Ovary (tissue), 7 donors: ENCODE measurements at regions not wholly inside any gene's neighbourhood (a gene's known extent, or its start where the extent isn't known, plus 50 kb on each side); places are given as distances from the start of the nearest gene placed in this dataset.

Experiments
- DNase-seq, 5 donors: peaks; one replicate each; pipeline ENCODE4 v3.0.0-alpha.2; 2019 to 2020
- H3K27ac ChIP-seq, 2 donors: fragments of 200-600 bp; one replicate each; pipeline versions ENCODE4 v1.5.1 to v1.8.0; 2019 to 2022
- H3K27me3 ChIP-seq: fragments of 200-600 bp; one replicate; pipeline ENCODE4 v1.8.0; 2022
- H3K36me3 ChIP-seq: fragments of 200-600 bp; sonication (generic); one replicate; pipeline ENCODE4 v1.5.1; 2019
- H3K4me1 ChIP-seq: one replicate; pipeline ENCODE4 v1.8.1; 2013; ENCODE audit warnings: mild to moderate bottlenecking, moderate library complexity; ENCODE audit not compliant: insufficient read depth
- H3K4me3 ChIP-seq: fragments of 200-600 bp; sonication (generic); one replicate; pipeline ENCODE4 v1.5.1; 2017
- H3K9me3 ChIP-seq, 2 donors: fragments of 200-600 bp in 1 of 2; sonication (generic) in 1 of 2; one replicate each; pipeline versions ENCODE4 v1.5.1 to v1.8.1; 2013 to 2019; ENCODE audit warnings: mild to moderate bottlenecking in 1 of 2, moderate library complexity in 1 of 2
- EP300 ChIP-seq: sonication (generic); formaldehyde crosslinking; IDR thresholded peaks from one replicate; pipeline ENCODE4 v1.6.1; 2017; ENCODE audit warnings: antibody characterized with exemption
- POLR2A ChIP-seq: fragments of 450-650 bp; IDR thresholded peaks from one replicate; pipeline ENCODE4 v1.6.1; 2017; ENCODE audit warnings: antibody characterized with exemption, mild to moderate bottlenecking, moderate library complexity
- WGBS, 3 donors: extraction: QIAGEN DNeasy Blood & Tissue Kit in 1 of 3; methylation state at CpG; one replicate each; pipeline versions ENCODE4 v1.1.5 to v1.1.7; 2013 to 2017; 5-methylcytosine and 5-hydroxymethylcytosine counted together
- intact Hi-C, 4 donors: fragments of 100-400 bp; cut with DNase I; formaldehyde crosslinking; loops; one replicate each; pipeline versions ENCODE4 v1.11.0 to v1.15.1; 2022 to 2023
- TF ChIP-seq, protein P1 (sequence below), 3 donors: fragments of 450-650 bp in 2 of 3; fragments of 200-600 bp in 1 of 3; IDR thresholded peaks; one replicate each; pipeline versions ENCODE4 v1.5.1 to v1.8.0; 2016 to 2022; ENCODE audit warnings: antibody characterized with exemption in 3 of 3, mild to moderate bottlenecking in 1 of 3
- donor health status: DM: no; HTN: no; CAD: no; lungs with moderate emphysema.
- donor health status: DM: no; HTN: no; CAD: no.
- donor health status: Bipolar disorder and iron deficiency.
- donor health status: DM: no; HTN: no; CAD: no.
- donor health status: DM: yes; HTN: yes; CAD: no.

DNA sequence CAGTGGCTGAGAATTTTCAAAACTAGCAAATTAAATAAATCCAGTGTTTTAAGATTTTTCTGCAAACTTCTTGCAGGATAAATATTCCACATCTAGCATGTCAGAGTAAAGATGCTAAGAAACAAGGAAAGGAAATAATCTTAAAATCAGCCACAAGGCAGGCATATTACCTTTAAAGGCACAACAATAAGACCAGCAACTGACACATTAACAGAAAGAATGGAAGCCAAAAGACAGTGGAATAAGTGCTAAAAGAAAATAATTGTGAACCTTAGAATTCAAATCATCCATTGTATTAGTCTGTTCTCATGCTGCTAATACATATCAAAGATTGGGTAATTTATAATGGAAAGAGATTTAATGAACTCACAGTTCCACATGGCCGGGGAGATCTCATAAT lies 132.4 kb downstream of the FAR1 start:
- no peaks in the 10 kb centered on the region for H3K9me3 ChIP-seq
- no peak for TF ChIP-seq POLR2A
- TF ChIP-seq EP300: no peak
- TF ChIP-seq, protein P1, sequence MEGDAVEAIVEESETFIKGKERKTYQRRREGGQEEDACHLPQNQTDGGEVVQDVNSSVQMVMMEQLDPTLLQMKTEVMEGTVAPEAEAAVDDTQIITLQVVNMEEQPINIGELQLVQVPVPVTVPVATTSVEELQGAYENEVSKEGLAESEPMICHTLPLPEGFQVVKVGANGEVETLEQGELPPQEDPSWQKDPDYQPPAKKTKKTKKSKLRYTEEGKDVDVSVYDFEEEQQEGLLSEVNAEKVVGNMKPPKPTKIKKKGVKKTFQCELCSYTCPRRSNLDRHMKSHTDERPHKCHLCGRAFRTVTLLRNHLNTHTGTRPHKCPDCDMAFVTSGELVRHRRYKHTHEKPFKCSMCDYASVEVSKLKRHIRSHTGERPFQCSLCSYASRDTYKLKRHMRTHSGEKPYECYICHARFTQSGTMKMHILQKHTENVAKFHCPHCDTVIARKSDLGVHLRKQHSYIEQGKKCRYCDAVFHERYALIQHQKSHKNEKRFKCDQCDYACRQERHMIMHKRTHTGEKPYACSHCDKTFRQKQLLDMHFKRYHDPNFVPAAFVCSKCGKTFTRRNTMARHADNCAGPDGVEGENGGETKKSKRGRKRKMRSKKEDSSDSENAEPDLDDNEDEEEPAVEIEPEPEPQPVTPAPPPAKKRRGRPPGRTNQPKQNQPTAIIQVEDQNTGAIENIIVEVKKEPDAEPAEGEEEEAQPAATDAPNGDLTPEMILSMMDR (IDR thresholded peaks at IDR 0.05): no peak
- intact Hi-C loops: no loop called here
- WGBS, 3 donors: 60 to 77% (median 63%) methylated on average over 1 of the region's 1 CpG
- no peak overlapping the region for H3K4me3 ChIP-seq
- H3K27ac ChIP-seq: no peak overlapping the region
- no peaks in the 10 kb centered on the region for H3K4me1 ChIP-seq
- DNase-seq: no peak
- no peaks in the 10 kb centered on the region for H3K36me3 ChIP-seq
- no peaks in the 10 kb centered on the region for H3K27me3 ChIP-seq

DNA sequence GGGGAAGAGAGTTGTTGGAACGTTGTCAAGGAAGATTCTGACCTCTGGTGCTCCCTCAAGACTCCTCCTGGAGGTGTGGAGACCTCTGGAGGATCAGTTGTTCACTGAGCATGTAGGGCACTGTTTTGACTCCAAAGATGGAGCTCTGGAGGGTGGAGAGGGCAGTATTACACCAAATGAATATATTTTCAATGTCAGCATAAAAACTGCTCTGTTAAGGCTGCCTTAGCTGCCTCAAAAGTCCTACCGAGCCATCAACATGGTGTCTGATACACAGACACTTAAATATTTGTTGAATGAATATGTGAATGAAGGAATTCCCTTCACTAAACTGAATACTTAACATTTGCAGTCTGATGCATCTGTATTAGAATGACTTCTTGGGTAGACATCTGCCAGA lies 144.2 kb upstream of the SPON1 start:
- intact Hi-C loops: no loop called here
- no peak for DNase-seq
- WGBS, 3 donors: 55 to 64% (median 56%) methylated on average over 2 of the region's 2 CpGs
- Histone ChIP-seq H3K4me1 (no peaks in the 10 kb centered on the region), H3K9me3 (no peaks in the 10 kb centered on the region), H3K36me3 (no peaks in the 10 kb centered on the region), H3K27me3 (no peaks in the 10 kb centered on the region), H3K27ac (no peak overlapping the region), H3K4me3 (no peak overlapping the region)
- TF ChIP-seq POLR2A: no peak
- TF ChIP-seq, protein P1 (IDR thresholded peaks at IDR 0.05): no peak
- no peak for TF ChIP-seq EP300

DNA sequence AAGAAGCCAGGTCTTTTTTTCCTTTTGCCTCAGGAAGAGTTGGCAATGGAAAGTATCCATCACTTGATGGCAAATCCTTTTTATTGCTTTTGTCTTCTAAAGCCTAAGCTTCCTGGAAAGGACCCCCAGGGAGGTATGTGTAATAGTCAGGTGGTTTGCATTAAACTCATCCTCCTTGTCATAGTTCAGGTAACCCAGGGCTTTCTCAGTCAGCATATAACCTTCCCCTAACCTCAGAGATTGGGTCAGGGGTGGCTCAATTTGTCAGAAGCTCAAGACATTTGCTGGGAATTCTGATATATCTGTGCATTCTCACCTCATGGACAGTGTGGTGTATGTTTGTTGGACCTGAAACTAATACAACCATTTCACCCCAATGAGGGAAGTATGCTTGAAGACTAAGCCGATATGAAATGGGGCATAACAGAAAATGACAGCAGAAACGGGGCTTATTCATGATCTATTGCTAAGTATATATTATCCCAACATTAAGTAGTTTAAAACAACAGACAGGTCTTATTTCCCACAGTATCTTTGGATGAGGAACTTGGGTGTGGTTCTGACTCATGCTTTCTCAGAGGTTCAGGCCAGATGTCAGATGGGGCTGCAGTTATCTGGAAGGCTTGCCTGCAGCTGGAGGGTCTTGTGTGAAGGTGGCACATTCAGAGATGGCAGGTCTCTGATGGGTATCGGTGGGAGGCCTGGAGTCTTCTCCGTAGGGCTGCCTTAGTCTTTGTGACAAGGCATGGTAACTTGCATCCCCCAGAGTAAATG lies 135.8 kb upstream of the SPON1 start:
- no peak for DNase-seq
- Histone ChIP-seq H3K9me3 (no peaks in the 10 kb centered on the region), H3K27ac (no peak overlapping the region), H3K36me3 (no peaks in the 10 kb centered on the region), H3K27me3 (no peaks in the 10 kb centered on the region), H3K4me3 (no peak overlapping the region), H3K4me1 (no peaks in the 10 kb centered on the region)
- 76 to 86% (median 86%) methylated on average over 4 of the region's 4 CpGs for WGBS, 3 donors
- intact Hi-C loops: no loop called here
- TF ChIP-seq, protein P1 (IDR thresholded peaks at IDR 0.05): no peak
- TF ChIP-seq POLR2A: no peak
- no peak for TF ChIP-seq EP300

DNA sequence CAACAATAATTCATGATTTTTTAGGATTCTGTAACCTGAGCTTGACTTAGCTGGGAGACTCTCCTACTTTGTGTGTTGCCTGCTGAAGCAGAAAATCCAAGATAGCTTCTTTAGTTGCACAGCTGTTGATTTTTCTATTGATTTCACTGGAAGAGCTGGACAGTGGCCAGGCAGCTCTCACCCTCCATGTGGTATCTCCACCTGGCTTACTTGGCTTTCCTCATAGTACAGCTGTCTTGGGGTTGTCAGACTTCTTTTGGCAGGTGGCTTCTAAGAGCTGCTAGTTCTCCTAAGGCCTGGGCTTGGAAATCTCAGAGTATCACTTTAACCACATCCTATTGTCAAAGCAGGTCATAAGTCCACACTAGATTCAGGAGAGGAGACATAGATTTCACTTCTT lies 130.8 kb upstream of the SPON1 start:
- Histone ChIP-seq H3K27me3 (no peaks in the 10 kb centered on the region), H3K36me3 (no peaks in the 10 kb centered on the region), H3K4me1 (no peaks in the 10 kb centered on the region), H3K4me3 (no peak overlapping the region), H3K27ac (no peak overlapping the region), H3K9me3 (no peaks in the 10 kb centered on the region)
- DNase-seq: no peak
- intact Hi-C loops: no loop called here
- TF ChIP-seq POLR2A: no peak

DNA sequence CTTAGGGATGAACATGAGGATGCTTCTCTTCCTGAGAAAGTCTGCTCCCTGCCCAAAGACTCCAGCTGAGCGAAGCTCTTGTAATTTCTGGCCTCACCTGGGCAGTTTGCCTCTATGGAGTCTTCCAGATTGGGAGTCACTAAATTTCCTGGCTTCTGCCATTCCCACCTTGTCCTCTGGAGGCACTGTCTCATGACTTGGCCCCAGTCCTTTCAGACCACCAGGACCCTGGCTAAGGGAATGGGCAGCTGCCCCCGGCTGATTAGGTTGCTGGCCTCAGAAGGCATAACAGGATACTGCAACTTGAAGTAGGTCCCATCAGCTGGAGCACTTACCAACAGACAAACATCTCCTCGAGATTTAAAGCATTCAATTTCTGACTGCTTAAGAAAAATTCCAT lies 128.1 kb upstream of the SPON1 start:
- no peak for DNase-seq
- H3K36me3 ChIP-seq: no peaks in the 10 kb centered on the region
- 41 to 50% (median 42%) methylated on average over 3 of the region's 3 CpGs for WGBS, 3 donors
- no peaks in the 10 kb centered on the region for H3K9me3 ChIP-seq
- H3K27ac ChIP-seq: no peak overlapping the region
- H3K4me1 ChIP-seq: no peaks in the 10 kb centered on the region
- TF ChIP-seq, protein P1 (IDR thresholded peaks at IDR 0.05): no peak
- no peak overlapping the region for H3K4me3 ChIP-seq
- intact Hi-C loops: no loop called here
- no peaks in the 10 kb centered on the region for H3K27me3 ChIP-seq
